Suppressor macrophage (primary cell): ENCODE measurements at regions not wholly inside any gene's neighbourhood (a gene's known extent, or its start where the extent isn't known, plus 50 kb on each side); places are given as distances from the start of the nearest gene placed in this dataset.

Experiments used
- DNase-seq, 4 experiments: peaks; one replicate each; pipeline ENCODE4 v3.0.0-alpha.2; 2020 to 2022

DNA sequence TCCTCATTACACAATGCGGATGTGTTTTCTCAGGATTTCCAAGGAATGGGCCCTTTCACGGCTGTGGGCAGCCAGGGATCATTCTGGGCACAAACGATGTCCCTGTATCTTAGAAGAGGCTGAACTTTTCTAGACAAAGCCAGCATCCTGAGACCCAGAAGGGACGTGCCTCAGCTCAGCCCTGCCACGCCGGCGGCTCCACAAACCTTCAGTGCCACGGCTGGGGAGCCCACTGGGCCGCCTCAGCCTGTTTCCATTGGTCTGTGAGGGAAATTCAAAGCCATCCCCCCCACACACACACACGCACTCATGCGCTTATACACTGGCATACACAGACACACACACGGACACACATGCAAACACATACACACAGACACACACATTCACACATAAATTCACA lies 344.9 kb upstream of the MKI67 start:
- no peak for DNase-seq

DNA sequence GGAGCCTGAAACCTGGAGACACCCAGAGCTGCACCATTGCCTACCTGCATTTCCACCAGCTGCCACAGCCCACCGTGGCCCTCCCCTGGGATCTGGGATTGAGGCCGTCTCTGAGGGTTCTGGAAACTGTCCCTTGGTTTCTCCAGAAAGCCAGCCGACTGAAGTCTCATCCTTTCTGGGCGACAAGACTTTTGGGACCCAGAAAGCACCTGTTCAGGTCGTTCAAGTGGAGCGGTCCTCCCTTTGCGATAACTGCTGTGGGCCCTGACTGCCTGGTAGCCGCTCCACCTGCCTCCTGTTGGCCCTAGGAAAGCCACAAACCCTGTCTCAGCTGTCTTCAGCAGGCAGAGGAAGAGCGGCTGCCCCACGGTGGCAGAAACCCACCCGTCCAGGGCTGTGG lies 346.0 kb upstream of the MKI67 start:
- no peak for DNase-seq

DNA sequence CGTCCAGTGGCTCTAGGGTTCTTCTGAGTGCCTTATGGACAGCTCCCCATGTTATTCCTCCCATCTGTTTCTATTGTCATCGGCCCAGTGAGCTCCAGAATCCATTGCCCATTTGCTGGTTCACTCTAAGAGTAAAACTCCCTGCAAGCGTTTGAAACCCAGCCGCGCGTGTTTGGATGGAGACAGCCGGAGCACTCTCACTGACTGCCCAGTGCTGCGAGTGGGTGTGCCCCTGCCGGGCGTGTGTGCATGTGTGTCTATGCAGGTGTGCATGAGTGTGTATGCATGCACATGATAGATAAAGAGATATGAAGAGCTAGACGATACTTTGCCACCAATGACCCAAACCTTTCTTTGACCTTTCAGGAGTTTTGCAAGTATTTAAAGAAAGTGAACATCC lies 347.2 kb upstream of the MKI67 start:
- no peak for DNase-seq

DNA sequence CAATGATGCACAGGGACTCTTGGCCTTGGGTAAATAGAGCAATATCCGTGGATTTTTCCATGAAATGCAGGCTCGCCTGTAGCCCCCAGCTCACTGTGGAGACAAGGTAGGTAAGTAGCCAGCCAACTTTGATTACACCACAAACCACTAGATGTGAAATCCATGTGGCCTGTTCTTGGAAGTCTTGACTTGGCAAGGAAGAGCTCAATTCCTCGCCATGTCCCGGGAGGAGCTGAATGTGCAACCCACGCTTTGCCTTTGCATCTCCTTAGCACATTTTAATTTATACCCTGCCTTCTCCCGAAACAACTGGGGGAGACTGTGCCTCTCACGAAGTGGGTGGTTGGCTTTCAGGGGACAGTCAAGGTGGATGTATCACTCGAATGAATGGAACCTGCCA lies 347.7 kb upstream of the MKI67 start:
- no peak for DNase-seq

DNA sequence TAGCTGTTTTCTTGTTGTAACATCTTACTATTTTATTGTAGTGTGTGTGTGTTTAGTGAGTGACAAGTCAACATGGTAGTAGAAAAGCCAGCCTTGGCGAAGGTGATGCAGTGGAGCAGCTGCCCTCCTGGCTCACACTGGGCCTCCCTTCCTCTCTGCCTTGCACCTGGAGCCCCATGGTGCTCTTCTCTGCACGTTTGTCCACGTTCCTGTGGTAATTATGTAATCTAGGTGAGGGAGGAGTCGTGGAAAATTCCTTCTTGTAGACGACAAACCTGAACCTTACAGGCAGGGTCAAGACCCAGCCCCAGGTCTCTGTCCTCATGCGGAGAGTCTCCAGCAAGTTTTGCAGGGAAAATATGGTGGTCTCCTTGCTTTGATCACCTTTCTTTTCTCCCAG lies 348.3 kb upstream of the MKI67 start:
- DNase-seq: no peak

DNA sequence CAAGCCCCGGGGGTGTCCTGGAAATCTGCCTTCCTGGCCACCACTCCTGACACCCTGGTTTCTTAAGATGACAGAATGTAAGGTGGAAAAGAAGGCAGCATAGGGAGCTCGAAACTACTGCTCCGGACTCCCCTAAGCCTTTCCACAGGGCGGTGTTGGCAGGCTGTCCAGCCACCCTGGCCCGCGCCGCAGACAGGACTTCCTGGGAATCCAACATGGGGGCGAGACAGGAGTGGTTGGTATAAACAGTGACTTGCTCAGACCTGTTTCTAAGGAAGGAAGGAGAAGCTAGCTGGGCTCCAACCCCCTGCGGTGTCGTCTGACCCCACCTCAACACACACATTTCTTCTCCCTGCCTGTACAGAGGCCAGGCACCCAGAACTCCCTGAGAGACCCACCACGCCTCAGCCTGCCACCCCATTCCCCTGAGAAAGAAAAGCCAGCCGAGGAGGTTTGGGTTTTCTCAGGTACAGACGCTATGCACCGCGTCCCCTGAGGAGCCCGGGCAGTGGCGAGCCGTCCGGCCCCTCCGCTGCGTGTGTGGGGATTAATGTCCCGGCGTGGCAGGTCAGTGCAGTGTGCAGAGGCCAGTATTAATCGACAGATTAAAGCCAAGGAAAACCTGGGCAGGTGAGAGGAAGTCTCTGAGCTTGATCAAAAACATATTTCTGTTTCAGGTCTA lies 349.6 kb upstream of the MKI67 start:
- no peak for DNase-seq

DNA sequence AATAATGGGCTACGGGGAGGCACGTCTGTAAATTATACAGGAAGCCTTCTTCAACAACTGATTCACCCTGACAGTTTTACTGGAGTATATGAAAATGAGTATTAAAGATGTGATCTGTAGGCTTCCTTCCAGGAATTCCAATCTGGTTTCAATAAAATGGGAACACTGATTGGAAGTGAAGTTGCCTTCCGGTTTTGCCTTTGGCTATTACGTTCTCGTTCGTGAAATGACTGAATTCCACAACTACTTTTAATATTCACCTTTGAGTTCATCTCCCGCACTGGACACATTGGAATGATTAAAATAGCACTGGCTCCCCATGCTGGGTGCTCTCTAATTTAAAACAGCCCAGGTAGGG lies 350.1 kb upstream of the MKI67 start:
- DNase-seq: no peak

DNA sequence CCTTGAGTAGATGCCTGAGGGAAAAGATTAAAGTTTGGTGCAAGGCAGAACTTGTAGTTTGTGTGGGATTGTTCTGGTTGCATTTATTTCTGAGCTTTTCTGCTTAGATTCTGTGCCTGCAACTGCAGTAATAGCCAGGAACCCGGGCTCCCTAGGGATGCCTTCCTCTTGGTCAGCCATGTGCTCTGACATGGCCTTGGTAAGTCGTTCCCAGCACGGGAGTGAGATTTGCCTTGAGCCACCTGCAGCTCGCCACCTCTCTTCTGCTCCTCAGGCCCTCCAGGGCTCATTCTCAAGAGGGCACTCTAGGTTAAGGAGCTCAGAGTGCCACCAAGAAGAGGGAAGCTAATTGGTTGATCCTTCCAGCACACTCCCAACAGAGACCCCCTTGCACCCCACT lies 350.6 kb upstream of the MKI67 start:
- no peak for DNase-seq

DNA sequence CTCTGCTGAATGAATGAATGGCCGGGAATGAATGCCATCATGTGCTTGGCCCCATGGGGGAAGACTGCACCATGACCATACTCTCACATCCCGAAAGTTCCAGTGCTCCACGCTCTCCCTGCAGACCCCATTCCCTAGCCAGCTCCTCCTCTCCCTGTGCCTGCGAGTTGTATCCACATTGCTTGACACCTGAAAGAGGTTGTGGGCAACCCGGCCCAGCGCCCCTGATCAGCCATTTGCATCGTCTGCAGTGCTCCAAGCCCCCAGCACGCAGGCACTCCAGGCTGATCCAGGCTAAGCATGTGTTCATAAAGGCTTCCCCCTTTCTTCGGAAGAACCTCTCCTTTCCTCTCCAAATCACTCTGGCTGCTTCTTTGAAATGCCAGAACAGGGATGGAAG lies 354.4 kb upstream of the MKI67 start:
- DNase-seq: no peak

DNA sequence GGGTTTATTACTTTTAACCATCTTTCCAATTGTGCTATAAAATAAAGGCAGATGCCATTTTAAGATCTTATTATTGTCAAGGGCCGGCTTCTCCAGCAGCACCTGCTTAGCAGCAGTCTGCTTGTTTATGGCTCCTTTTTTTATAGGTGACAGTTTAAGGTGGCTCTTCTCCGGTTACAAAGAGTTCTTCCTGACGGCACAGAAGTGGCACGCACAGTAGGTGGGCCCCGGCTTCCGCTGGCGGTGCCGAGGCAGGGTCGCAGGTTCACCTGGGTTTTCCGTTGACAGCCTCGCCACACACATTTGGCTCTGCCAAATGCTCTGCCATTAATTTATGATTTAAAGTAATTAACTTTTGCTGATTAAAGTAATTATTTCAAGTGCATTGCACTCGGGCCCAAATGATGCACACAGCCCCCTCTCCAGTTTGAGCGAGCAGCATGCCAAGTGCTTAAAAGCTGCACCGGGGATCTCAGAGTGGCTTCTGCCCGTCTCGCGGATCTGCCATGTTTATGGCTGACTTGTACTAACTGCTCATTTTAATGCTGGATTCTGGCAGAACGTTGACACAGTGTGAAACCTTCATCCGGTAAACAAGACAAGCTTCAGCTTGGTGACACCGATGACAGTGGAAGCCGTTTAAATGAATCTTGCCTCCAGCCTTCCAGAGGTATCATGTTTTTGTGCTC lies 355.1 kb upstream of the MKI67 start:
- DNase-seq: no peak

DNA sequence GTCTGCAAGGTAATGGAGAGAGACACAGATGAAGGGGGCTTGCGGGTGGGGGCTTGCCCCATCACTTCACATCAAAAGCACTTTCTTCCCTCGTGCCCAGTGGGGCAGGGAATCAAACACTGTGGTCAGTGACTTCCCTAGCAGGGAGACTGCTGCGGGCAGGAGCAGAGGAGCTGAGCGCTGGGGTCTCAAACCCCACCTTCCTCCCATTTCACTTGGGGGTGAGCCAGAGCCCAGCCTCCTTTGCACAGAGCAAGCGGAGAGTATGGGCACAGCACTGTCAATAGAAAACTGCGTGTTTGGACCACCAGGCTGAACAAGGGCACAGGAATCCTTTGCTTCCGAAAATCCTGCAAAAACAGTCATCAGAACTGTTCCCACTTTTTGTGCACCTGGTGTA lies 355.8 kb upstream of the MKI67 start:
- DNase-seq: no peak

DNA sequence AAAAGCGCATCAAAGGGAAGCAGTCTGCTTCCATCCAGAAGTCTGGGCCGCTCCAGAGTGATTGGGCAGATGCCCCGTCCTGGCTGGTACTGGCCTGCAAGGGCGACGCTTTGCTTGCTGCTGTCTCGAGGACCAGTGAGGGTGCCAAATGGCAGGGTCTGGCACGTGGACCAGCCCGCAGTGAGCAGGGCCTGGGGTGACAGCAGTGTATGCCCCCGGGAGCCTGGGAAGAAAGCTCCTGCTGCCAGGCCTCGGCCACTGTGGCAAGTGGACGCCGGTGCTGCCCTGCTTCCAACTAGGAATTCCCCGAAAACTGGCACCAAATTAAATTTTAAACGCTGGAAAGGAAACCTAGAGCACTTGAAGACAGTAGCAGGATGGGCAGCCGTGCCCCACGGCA lies 357.0 kb upstream of the MKI67 start:
- no peak for DNase-seq

DNA sequence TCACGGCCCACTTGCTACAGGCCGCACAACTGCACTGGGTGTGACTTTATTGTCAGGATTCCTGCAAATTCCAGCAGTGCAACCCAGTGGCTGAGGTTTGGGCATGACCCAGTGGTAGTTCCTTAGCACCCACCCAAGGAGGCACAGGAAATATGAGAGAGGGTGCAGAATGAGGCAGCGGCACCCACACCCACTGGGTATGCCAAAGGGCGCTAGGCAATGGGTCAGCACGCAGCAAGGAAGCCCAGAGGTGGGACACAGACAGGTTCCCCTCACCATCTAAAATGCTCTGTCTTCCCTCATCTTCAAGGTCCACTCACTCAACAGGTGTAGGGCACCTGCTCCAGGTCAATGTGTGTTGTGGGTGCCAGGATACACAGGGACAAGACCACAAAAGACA lies 357.8 kb upstream of the MKI67 start:
- DNase-seq: no peak

DNA sequence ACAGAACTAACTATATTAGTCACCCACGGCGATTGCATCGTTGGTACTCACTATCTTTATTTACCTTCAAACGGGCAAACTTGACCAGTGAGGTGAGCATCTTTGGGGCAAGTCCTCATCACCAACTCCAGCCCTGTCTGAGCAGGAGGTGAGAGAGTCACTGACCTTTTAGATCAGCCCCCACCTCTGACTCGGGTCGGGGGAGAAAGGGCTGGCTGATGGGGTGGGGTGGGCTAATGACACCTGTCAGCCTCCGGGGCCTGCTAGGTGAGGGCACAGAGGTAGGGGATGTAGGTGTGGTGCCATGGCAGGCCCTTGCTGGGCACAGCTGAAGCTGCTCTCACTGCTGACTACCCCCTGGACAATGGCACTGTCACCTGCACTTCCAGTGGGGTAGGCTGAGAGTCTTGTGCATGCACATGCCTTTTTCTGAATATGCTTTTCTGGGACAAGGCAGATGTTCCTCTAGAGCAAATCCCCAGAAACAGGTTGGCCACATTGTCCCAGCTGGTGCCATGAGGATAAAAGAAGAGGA lies 359.5 kb upstream of the MKI67 start:
- DNase-seq: no peak

DNA sequence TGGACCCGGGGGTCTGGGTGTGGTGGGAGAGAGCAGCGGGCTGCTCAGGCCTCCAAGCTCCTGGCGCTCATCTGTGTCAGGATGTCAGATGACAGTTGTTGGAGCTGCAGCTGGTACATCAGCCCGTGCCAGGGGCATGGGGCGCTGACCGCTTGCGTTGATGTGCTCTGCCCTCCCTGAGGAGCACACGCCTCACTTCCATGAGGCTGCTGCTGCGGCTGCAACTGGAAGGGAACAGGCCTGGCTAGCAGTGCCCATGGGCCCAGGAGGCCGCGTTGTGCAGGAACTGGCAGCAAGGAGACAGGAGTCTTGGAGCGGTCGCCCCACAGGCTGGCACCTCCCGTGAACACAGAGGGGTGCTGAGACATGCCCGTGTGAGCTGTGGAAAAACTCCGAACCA lies 361.3 kb upstream of the MKI67 start:
- no peak for DNase-seq

DNA sequence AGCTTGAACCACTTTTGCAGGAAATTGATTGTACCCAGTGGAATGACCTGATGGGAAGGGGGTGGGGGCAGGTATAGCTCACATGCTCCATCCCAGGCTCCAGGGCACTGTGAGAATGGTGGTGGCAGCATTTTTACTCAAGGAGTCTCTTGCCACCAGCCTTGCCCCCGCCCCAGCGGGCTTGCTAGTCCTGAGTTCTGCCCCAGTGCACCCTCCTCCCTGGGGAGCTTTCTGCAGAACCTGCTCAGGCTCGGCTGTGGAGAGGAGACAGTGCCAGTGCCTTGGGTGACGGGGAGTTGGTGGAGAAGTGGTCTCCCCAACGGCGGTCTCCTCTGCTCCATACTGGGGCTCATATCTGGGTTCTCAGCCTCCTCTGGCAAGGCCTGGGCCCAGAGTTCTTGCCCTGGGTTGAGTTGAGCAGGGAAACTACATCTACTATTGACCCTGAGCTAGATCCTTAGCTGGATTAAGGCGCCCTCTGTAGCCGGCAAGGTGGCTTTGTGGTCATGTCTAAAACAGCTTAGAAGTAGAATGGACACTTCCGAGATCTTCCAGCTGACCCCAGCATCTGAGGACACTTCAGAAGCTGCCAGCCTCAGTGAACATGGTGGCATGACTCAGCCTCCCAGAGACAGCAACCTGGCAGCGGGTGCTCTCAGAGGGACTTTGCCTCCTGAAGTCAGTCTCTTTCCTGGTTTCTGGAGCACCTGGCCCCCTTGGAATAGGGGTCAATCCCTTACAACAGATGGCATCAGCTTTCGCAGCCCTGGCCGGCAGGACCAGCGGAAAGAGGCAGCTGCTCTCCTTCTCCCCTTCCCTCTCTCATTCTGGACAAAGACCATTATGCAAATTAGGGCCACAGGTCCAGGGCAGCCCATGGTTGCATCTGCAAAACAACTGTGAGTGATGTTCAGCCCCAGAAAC lies 363.4 kb upstream of the MKI67 start:
- no peak for DNase-seq

DNA sequence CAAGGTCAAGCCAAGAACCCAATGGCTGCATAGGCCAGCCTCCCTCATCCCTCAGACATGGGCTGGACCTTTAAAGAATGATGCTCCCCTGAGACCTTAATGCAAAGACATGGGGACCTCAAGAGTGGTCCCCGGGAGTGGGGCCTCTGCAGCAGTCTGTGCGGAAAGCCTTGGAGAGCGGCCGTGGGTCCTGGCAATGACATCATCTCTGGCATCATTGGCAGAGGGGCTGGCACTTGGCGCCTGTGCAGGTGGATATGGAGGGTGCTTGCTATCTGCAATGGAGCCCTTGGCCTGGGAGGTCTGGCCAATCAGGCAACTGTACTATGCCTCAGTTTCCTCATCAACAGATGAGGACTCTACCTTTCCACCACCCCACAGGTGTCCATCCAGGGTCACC lies 365.5 kb upstream of the MKI67 start:
- no peak for DNase-seq

DNA sequence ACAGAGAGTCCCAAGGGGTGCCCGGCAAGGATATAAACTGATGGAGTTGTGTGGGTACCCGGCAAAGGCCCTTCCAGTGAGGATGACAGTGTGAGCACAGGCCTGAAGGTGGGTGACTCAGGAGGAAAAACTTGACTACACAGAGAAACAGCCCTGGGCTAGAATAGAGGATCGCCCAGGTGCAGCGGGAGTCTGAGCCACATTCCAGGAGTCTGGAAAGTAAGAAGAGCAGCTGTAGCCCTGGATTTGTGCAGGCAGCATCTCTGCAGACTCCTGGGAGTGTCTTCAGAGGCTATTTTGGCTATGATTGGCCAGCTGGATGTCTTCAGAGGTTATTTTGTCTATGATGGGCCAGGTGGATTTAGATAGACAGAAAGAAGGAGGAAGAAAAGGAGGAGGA lies 367.6 kb upstream of the MKI67 start:
- DNase-seq: no peak

DNA sequence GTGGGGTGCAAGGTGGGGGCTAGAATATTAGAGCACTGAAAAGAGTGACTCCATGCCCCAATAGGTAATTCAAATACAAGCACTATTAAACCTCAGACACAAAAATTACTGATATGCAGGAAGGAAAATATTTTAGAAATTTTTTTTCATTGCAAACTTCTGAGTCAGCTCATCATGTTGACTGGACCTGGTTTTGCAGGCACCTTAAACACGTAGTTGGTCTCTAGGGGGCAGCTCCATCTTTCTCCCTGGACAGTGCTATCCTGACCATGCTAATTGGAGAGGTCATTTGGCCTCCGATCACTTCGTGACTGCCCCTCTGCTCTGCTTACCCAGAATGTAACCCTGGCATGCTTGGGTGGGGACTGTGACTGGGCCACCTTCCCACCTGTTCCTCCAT lies 368.4 kb upstream of the MKI67 start:
- DNase-seq: no peak

DNA sequence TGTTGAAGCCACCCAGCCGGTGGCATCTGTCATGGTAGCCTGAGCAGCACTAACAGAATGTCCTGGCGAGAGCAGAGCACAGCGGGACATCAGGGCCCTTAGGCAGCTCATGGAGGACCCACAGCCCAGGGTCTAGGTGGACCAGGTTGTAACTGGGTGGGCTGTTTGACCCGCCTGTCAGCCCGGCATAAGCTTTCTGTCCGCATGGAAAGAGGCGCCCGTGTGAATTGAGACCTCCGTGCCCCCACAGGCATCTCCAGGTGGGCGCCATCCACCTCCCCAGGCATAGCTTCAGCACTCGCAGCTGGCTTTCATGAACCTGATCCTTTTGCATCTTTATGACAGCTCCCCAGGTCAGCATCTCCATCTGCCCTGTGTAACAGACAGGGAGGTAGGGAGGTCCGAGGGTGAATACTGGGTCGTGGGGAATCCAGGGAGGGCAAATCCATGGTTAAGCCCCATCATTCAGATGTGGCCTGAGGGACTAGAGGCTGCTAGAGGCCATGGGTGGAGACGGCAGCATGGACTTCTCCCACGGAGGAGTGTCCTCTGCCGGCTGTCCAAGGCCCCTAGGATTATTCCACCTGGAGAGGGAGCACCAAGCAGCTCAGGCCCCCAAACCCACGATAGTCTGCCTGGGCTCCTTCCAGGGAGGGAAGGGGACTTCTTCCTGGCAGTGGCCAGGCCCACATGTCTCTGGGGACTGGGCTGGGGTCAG lies 371.6 kb upstream of the MKI67 start:
- no peak for DNase-seq

DNA sequence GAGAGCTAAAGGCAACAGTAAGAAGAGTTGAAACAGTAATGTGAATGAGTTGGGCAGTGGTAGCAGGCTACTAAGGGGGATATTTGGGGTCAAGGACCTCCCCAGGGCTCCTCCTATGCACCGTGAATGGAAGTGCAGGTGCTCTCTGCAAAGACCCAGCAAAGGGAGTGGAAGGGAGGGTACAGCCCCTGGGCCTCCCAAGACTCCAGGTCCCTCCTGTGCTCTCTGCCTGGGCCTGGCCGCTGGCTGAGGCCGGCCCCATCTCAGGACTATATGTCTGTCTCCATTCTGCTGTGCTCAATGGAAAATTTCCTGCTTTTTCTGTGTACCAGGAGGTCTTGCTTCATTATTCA lies 372.1 kb upstream of the MKI67 start:
- DNase-seq: no peak

DNA sequence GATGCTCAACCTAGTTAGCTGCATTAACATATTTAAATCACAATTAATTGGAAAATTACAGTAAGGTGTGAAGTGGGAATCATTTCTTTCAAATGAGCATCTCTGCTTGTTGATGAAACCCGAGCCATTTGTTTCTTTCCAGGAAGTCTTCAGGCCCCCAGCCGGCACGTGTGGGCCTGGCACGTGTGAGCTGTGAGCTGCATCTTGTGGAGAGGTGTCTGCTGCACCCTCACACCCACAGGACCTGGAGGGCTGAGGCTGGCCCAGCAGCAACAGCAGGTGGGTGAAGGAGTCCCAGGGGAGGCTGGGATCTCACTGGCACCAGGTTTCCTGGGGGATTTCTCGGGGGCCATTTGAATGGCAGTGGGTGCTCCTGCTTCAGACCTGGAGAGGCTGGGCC lies 372.5 kb upstream of the MKI67 start:
- no peak for DNase-seq

DNA sequence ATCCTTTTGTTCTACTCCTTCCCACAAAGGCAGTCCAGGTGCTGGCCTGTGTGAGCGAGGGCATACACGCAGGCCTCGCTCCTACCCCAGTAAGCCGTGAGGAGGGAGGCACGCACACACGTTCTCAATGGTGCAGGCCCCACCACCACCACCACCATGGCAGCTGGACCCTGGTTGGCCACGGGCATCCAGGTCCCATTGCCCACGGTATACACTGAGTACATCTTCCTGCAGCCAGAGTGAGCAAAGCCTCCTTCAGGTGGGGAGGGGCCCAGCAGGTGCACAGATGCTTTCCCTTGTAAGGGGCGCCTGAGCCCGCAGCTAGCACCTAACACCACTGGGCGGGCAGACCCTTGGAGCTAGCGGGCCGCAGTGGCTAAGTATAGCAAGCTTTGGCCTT lies 373.3 kb upstream of the MKI67 start:
- DNase-seq: no peak
